ENCODE measurements at regions not wholly inside any gene's neighbourhood (a gene's known extent, or its start where the extent isn't known, plus 50 kb on each side); places are given as distances from the start of the nearest gene placed in this dataset.

GRCh38 chr17:77434136-77435114 is 293.7 kb downstream of the SEC14L1 start:
- DNase-seq, result peak; percentile 78

GRCh38 chr17:77435272-77436057 is 294.7 kb downstream of the SEC14L1 start:
- DNase-seq, result peak; percentile 82

GRCh38 chr17:77436058-77436442 is 295.3 kb downstream of the SEC14L1 start:
- DNase-seq, result peak; percentile 71

- no peak for DNase-seq
These were observed 295.7 kb downstream of the SEC14L1 start for GRCh38 chr17:77436481-77436880.

GRCh38 chr17:77437017-77437416 is 296.2 kb downstream of the SEC14L1 start:
- peak; percentile 74 for DNase-seq

- DNase-seq, result peak; percentile 64
These were observed 297.0 kb downstream of the SEC14L1 start for GRCh38 chr17:77437747-77438146.

GRCh38 chr17:77438241-77439188 is 297.7 kb downstream of the SEC14L1 start:
- DNase-seq, result no peak

- DNase-seq, result peak; percentile 75
These were observed 298.6 kb downstream of the SEC14L1 start for GRCh38 chr17:77439189-77440018.

GRCh38 chr17:77440560-77440981 is 299.8 kb downstream of the SEC14L1 start:
- DNase-seq, result peak; percentile 77

GRCh38 chr17:77441130-77441920 is 300.6 kb downstream of the SEC14L1 start:
- DNase-seq, result peak; percentile 91

- DNase-seq, result peak; percentile 71
These were observed 301.2 kb downstream of the SEC14L1 start for GRCh38 chr17:77441940-77442339.

- DNase-seq, result no peak
These were observed 302.4 kb downstream of the SEC14L1 start for GRCh38 chr17:77442976-77443747.

- peak; percentile 69 for DNase-seq
These were observed 303.0 kb downstream of the SEC14L1 start for GRCh38 chr17:77443748-77444260.

- no peak for DNase-seq
These were observed 303.8 kb downstream of the SEC14L1 start for GRCh38 chr17:77444628-77444983.

GRCh38 chr17:77444984-77445759 is 304.4 kb downstream of the SEC14L1 start:
- DNase-seq, result peak; percentile 89

GRCh38 chr17:77445760-77446532 is 305.2 kb downstream of the SEC14L1 start:
- DNase-seq, result peak; percentile 88

- no peak for DNase-seq
These were observed 306.3 kb downstream of the SEC14L1 start for GRCh38 chr17:77446940-77447634.
